ENCODE measurements at regions not wholly inside any gene's neighbourhood (a gene's known extent, or its start where the extent isn't known, plus 50 kb on each side); places are given as distances from the start of the nearest gene placed in this dataset.

DNA sequence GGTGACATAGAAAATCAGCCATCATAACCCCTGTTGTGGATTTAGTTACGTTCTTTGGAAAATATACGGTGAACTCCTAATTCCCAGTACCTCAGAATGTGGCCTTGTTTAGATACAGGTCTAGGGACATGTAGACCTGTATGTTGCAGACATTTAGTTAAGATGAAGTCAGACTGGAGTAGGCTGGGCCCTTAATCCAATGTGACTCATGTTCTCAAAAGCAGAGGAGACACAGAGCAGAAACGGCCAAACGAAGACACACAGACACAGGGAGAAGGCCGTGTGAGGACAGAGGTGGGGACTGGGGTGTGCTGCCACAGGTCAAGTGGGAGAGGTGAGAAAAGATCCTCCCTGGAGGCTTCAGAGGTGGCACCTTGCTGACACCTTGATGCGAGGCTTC is 119.0 kb upstream of the PROK2 start:
- H3K27me3 ChIP-seq (ENCODE audit: control insufficient read depth, insufficient read depth, low read length, poor library complexity, severe bottlenecking), result no peaks in the 10 kb centered on the region
- Mint-ChIP-seq H3K27ac (no peak overlapping the region), H3K27me3 (ENCODE audit: insufficient read depth) (peaks cover 11% of the 10 kb centered on the region), H3K9me3 (no peaks in the 10 kb centered on the region), H3K4me3 (no peak overlapping the region), H3K4me1 (peaks cover 7% of the 10 kb centered on the region), H3K36me3 (ENCODE audit: low read depth) (no peaks in the 10 kb centered on the region)
- no peak overlapping the region for H3K4me3 ChIP-seq (ENCODE audit: low read length)
- H3K27ac ChIP-seq (ENCODE audit: low read depth, low read length), result no peak overlapping the region
- DNase-seq, result no peak
- no peak overlapping the region for H3K9ac ChIP-seq (ENCODE audit: extremely low read depth, low read length, poor library complexity, severe bottlenecking)
- H3K36me3 ChIP-seq (ENCODE audit: control insufficient read depth, insufficient read depth, low read length), result no peaks in the 10 kb centered on the region
- TF ChIP-seq, protein P1, sequence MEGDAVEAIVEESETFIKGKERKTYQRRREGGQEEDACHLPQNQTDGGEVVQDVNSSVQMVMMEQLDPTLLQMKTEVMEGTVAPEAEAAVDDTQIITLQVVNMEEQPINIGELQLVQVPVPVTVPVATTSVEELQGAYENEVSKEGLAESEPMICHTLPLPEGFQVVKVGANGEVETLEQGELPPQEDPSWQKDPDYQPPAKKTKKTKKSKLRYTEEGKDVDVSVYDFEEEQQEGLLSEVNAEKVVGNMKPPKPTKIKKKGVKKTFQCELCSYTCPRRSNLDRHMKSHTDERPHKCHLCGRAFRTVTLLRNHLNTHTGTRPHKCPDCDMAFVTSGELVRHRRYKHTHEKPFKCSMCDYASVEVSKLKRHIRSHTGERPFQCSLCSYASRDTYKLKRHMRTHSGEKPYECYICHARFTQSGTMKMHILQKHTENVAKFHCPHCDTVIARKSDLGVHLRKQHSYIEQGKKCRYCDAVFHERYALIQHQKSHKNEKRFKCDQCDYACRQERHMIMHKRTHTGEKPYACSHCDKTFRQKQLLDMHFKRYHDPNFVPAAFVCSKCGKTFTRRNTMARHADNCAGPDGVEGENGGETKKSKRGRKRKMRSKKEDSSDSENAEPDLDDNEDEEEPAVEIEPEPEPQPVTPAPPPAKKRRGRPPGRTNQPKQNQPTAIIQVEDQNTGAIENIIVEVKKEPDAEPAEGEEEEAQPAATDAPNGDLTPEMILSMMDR (conservative IDR thresholded peaks at IDR 0.05), result no peak
- 91 to 98% methylated on average over 6 of the region's 6 CpGs for WGBS, 2 experiments (ENCODE audit: insufficient coverage in 1 of 2, insufficient read length in 1 of 2)
- H3K4me1 ChIP-seq (ENCODE audit: control insufficient read depth, insufficient read depth, low read length), result no peaks in the 10 kb centered on the region
- H3K9me3 ChIP-seq (ENCODE audit: control insufficient read depth, low read length), result no peaks in the 10 kb centered on the region

- Mint-ChIP-seq H3K9me3 (no peaks in the 10 kb centered on the region), H3K36me3 (ENCODE audit: low read depth) (no peaks in the 10 kb centered on the region), H3K27ac (no peak overlapping the region), H3K27me3 (ENCODE audit: insufficient read depth) (peaks cover 14% of the 10 kb centered on the region), H3K4me3 (no peak overlapping the region), H3K4me1 (peaks cover 7% of the 10 kb centered on the region)
- Histone ChIP-seq H3K4me1 (ENCODE audit: control insufficient read depth, insufficient read depth, low read length) (no peaks in the 10 kb centered on the region), H3K9ac (ENCODE audit: extremely low read depth, low read length, poor library complexity, severe bottlenecking) (no peak overlapping the region), H3K9me3 (ENCODE audit: control insufficient read depth, low read length) (no peaks in the 10 kb centered on the region), H3K4me3 (ENCODE audit: low read length) (no peak overlapping the region), H3K27ac (ENCODE audit: low read depth, low read length) (no peak overlapping the region), H3K27me3 (ENCODE audit: control insufficient read depth, insufficient read depth, low read length, poor library complexity, severe bottlenecking) (no peaks in the 10 kb centered on the region), H3K36me3 (ENCODE audit: control insufficient read depth, insufficient read depth, low read length) (no peaks in the 10 kb centered on the region)
- TF ChIP-seq, protein P1 (conservative IDR thresholded peaks at IDR 0.05), result no peak
- 0 to 48% methylated on average over 1 to 2 of the region's 2 CpGs for WGBS, 2 experiments (ENCODE audit: insufficient coverage in 1 of 2, insufficient read length in 1 of 2)
- no peak for DNase-seq
Observed at GRCh38 chr3:71903112-71903495, 118.2 kb upstream of the PROK2 start.

GRCh38 chr3:71902258-71903111 is 117.5 kb upstream of the PROK2 start:
- no peak overlapping the region for H3K27ac Mint-ChIP-seq
- no peak overlapping the region for H3K4me3 ChIP-seq (ENCODE audit: low read length)
- H3K27me3 Mint-ChIP-seq (ENCODE audit: insufficient read depth), result peaks cover 20% of the 10 kb centered on the region
- H3K4me1 ChIP-seq (ENCODE audit: control insufficient read depth, insufficient read depth, low read length), result no peaks in the 10 kb centered on the region
- DNase-seq, result no peak
- no peak overlapping the region for H3K4me3 Mint-ChIP-seq
- peaks cover 7% of the 10 kb centered on the region for H3K4me1 Mint-ChIP-seq
- no peaks in the 10 kb centered on the region for H3K9me3 Mint-ChIP-seq
- H3K36me3 Mint-ChIP-seq (ENCODE audit: low read depth), result no peaks in the 10 kb centered on the region
- no peaks in the 10 kb centered on the region for H3K27me3 ChIP-seq (ENCODE audit: control insufficient read depth, insufficient read depth, low read length, poor library complexity, severe bottlenecking)
- 95 to 100% methylated on average over 3 to 4 of the region's 4 CpGs for WGBS, 2 experiments (ENCODE audit: insufficient coverage in 1 of 2, insufficient read length in 1 of 2)
- H3K36me3 ChIP-seq (ENCODE audit: control insufficient read depth, insufficient read depth, low read length), result no peaks in the 10 kb centered on the region
- TF ChIP-seq, protein P1 (conservative IDR thresholded peaks at IDR 0.05), result no peak
- H3K9me3 ChIP-seq (ENCODE audit: control insufficient read depth, low read length), result no peaks in the 10 kb centered on the region
- no peak overlapping the region for H3K9ac ChIP-seq (ENCODE audit: extremely low read depth, low read length, poor library complexity, severe bottlenecking)
- H3K27ac ChIP-seq (ENCODE audit: low read depth, low read length), result no peak overlapping the region
